B cell (primary cell): ENCODE measurements at regions not wholly inside any gene's neighbourhood (a gene's known extent, or its start where the extent isn't known, plus 50 kb on each side); places are given as distances from the start of the nearest gene placed in this dataset.

Source experiments
- EZH2 ChIP-seq: IDR thresholded peaks from 2 replicates; pipeline ENCODE4 v1.6.1; 2012; ENCODE audit warnings: borderline replicate concordance, low read depth, mild to moderate bottlenecking, moderate library complexity, low read length; ENCODE audit not compliant: insufficient read depth, poor library complexity, severe bottlenecking
- TF ChIP-seq, protein P1 (sequence below): fragments of 200-600 bp; IDR thresholded peaks from one replicate; pipeline ENCODE4 v1.8.0; 2022; ENCODE audit warnings: antibody characterized with exemption, mild to moderate bottlenecking

DNA sequence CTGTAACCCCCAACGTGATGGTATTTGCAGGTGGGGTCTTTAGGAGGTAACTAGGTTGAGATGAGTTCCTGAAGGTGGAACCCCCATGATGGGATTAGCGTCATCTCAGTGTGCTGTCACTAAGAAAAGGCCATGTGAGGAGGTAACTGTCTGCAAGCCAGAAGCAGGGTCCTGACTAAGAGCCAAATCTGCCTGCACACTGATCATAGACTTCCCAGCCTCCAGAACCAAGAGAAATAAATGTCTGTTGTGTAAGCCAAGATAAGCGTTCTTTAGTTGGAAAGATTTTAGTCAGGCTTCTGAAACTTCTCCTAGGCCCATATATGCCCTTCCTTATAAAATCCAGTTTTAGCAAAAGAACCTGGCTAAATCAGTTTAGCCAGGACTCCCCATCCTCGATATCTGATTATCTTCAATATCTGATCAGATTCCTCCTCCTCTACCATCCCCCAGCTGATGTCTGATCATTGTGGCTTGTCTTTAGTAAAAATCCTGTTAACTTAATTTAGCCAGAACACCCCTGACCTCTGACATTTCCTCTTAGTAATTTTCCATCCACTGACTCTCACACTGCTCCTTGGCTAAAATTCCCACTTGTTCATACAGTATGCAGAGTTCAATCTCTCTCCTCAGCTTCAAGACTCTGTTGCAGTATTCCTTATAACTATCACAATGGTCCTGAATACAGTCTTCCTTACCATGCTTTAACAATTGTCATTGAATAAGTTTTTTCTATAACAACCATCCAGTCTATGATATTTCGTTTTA, 835.4 kb upstream of the PHF14 start:
- TF ChIP-seq, protein P1, sequence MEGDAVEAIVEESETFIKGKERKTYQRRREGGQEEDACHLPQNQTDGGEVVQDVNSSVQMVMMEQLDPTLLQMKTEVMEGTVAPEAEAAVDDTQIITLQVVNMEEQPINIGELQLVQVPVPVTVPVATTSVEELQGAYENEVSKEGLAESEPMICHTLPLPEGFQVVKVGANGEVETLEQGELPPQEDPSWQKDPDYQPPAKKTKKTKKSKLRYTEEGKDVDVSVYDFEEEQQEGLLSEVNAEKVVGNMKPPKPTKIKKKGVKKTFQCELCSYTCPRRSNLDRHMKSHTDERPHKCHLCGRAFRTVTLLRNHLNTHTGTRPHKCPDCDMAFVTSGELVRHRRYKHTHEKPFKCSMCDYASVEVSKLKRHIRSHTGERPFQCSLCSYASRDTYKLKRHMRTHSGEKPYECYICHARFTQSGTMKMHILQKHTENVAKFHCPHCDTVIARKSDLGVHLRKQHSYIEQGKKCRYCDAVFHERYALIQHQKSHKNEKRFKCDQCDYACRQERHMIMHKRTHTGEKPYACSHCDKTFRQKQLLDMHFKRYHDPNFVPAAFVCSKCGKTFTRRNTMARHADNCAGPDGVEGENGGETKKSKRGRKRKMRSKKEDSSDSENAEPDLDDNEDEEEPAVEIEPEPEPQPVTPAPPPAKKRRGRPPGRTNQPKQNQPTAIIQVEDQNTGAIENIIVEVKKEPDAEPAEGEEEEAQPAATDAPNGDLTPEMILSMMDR: no peak
- no peak for TF ChIP-seq EZH2
